ENCODE measurements at regions not wholly inside any gene's neighbourhood (a gene's known extent, or its start where the extent isn't known, plus 50 kb on each side); places are given as distances from the start of the nearest gene placed in this dataset.

DNA sequence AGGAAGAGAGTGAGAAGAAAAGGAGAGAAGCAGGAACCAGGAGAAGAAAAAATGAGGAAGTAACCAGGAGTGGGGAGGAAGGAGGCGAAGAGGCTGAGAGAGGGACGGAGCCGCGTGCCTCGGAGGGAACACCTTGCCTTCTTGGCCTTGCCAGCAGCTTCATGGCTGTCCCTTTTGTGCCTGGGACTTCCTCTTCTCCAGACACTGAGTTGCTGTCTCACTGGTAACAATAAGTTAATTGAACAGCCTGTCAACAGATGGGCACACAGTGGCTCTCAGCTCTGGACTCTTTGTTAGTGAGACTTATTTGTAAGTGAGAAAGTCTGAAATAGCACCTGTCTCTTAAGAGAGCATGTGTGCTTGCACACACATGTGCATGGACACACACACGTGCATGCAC is 83.2 kb downstream of the GATA3 start:
- DNase-seq (ENCODE audit: low read depth, low spot score): no peak
- FAIRE-seq: no peak
- Histone ChIP-seq H3K9me1 (ENCODE audit: control insufficient read depth, extremely low read depth, insufficient read depth, low read length) (no peaks in the 10 kb centered on the region), H3K27ac (ENCODE audit: control insufficient read depth, insufficient read depth, low read length) (no peak overlapping the region), H3K4me1 (ENCODE audit: control insufficient read depth, extremely low read depth, insufficient read depth, low read length) (peaks cover 8% of the 10 kb centered on the region), H2AFZ (ENCODE audit: control insufficient read depth, low read length) (no peak overlapping the region), H4K20me1 (ENCODE audit: control insufficient read depth, extremely low read depth, insufficient read depth, low read length) (no peaks in the 10 kb centered on the region), H3K9ac (ENCODE audit: control insufficient read depth, extremely low read depth, insufficient read depth, low read length) (no peak overlapping the region), H3K4me3 (ENCODE audit: control insufficient read depth in 2 of 3, extremely low read depth in 1 of 3, insufficient read depth in 2 of 3, low read depth in 1 of 3, low read length in 3 of 3) (no peak overlapping the region), H3K9me3 (ENCODE audit: control insufficient read depth, low read depth, low read length) (no peaks in the 10 kb centered on the region), H3K4me2 (ENCODE audit: control insufficient read depth, extremely low read depth, insufficient read depth, low read depth, low read length) (no peak overlapping the region), H3K27me3 (ENCODE audit: control insufficient read depth, extremely low read depth, insufficient read depth, low read length) (no peaks in the 10 kb centered on the region), H3K79me2 (ENCODE audit: control insufficient read depth, insufficient read depth, low read length) (no peaks in the 10 kb centered on the region), H3K36me3 (ENCODE audit: control insufficient read depth in 2 of 2, extremely low read depth in 1 of 2, insufficient read depth in 2 of 2, low read length in 2 of 2) (no peaks in the 10 kb centered on the region)
- dilution Hi-C loops (cut with MboI; ENCODE audit: extremely low pct_ligation_motif_present, low sequenced_read_pairs): no loop called here
- TF ChIP-seq CTCF (optimal IDR thresholded peaks at IDR 0.05 in 1 of 3, IDR thresholded peaks at IDR 0.05 in 1 of 3, conservative IDR thresholded peaks at IDR 0.05 in 1 of 3; ENCODE audit: extremely low read depth in 1 of 3, insufficient read depth in 2 of 3, low read length in 3 of 3) (no peak), EZH2 (IDR thresholded peaks at IDR 0.05; ENCODE audit: low read length) (no peak)

GRCh38 chr10:8138471-8138870 is 84.0 kb downstream of the GATA3 start:
- Histone ChIP-seq H2AFZ (ENCODE audit: control insufficient read depth, low read length) (no peak overlapping the region), H4K20me1 (ENCODE audit: control insufficient read depth, extremely low read depth, insufficient read depth, low read length) (no peaks in the 10 kb centered on the region), H3K9ac (ENCODE audit: control insufficient read depth, extremely low read depth, insufficient read depth, low read length) (no peak overlapping the region), H3K9me1 (ENCODE audit: control insufficient read depth, extremely low read depth, insufficient read depth, low read length) (no peaks in the 10 kb centered on the region), H3K4me1 (ENCODE audit: control insufficient read depth, extremely low read depth, insufficient read depth, low read length) (peaks cover 8% of the 10 kb centered on the region), H3K79me2 (ENCODE audit: control insufficient read depth, insufficient read depth, low read length) (no peaks in the 10 kb centered on the region), H3K4me3 (ENCODE audit: control insufficient read depth in 2 of 3, extremely low read depth in 1 of 3, insufficient read depth in 2 of 3, low read depth in 1 of 3, low read length in 3 of 3) (no peak overlapping the region), H3K27ac (ENCODE audit: control insufficient read depth, insufficient read depth, low read length) (no peak overlapping the region), H3K27me3 (ENCODE audit: control insufficient read depth, extremely low read depth, insufficient read depth, low read length) (no peaks in the 10 kb centered on the region), H3K36me3 (ENCODE audit: control insufficient read depth in 2 of 2, extremely low read depth in 1 of 2, insufficient read depth in 2 of 2, low read length in 2 of 2) (no peaks in the 10 kb centered on the region), H3K9me3 (ENCODE audit: control insufficient read depth, low read depth, low read length) (no peaks in the 10 kb centered on the region), H3K4me2 (ENCODE audit: control insufficient read depth, extremely low read depth, insufficient read depth, low read depth, low read length) (no peak overlapping the region)
- dilution Hi-C loops (cut with MboI; ENCODE audit: extremely low pct_ligation_motif_present, low sequenced_read_pairs): no loop called here
- DNase-seq (ENCODE audit: low read depth, low spot score) (no peak), FAIRE-seq (peak; percentile 92)
- TF ChIP-seq CTCF (optimal IDR thresholded peaks at IDR 0.05 in 1 of 3, IDR thresholded peaks at IDR 0.05 in 1 of 3, conservative IDR thresholded peaks at IDR 0.05 in 1 of 3; ENCODE audit: extremely low read depth in 1 of 3, insufficient read depth in 2 of 3, low read length in 3 of 3): no peak
- TF ChIP-seq EZH2 (IDR thresholded peaks at IDR 0.05; ENCODE audit: low read length): no peak
